ENCODE measurements at regions not wholly inside any gene's neighbourhood (a gene's known extent, or its start where the extent isn't known, plus 50 kb on each side); places are given as distances from the start of the nearest gene placed in this dataset.

DNA sequence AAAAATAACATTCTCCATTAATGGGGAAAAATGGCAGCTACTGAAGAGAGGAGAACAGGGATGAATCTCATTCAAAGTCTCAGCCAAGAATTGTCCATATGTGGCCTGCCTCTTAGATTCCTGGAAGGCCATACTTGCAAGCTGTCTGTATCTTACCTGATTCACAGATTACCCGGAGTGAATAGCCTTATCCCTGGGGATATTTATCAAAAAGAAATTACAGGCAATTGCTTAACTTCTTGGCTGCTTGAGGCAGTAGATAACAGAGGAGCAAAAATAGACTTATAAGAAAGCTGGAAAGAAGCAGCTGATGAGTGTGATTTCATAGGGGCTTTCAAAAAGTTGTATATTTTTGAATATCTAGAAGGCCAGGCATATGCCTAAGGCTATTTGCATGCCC, 68.8 kb upstream of the PPP1R2C start:
- no peaks in the 10 kb centered on the region for H3K4me1 Mint-ChIP-seq (ENCODE audit: unreplicated experiment)
- no peaks in the 10 kb centered on the region for H3K9me3 Mint-ChIP-seq (ENCODE audit: unreplicated experiment)
- no peak for DNase-seq (ENCODE audit: low spot score)
- no peak overlapping the region for H3K27ac Mint-ChIP-seq (ENCODE audit: unreplicated experiment)
- no peak overlapping the region for H3K4me3 Mint-ChIP-seq (ENCODE audit: unreplicated experiment)
- no peaks in the 10 kb centered on the region for H3K36me3 Mint-ChIP-seq (ENCODE audit: low read depth, unreplicated experiment)
- H3K27me3 Mint-ChIP-seq (ENCODE audit: unreplicated experiment) = no peaks in the 10 kb centered on the region
- TF ChIP-seq, protein P1, sequence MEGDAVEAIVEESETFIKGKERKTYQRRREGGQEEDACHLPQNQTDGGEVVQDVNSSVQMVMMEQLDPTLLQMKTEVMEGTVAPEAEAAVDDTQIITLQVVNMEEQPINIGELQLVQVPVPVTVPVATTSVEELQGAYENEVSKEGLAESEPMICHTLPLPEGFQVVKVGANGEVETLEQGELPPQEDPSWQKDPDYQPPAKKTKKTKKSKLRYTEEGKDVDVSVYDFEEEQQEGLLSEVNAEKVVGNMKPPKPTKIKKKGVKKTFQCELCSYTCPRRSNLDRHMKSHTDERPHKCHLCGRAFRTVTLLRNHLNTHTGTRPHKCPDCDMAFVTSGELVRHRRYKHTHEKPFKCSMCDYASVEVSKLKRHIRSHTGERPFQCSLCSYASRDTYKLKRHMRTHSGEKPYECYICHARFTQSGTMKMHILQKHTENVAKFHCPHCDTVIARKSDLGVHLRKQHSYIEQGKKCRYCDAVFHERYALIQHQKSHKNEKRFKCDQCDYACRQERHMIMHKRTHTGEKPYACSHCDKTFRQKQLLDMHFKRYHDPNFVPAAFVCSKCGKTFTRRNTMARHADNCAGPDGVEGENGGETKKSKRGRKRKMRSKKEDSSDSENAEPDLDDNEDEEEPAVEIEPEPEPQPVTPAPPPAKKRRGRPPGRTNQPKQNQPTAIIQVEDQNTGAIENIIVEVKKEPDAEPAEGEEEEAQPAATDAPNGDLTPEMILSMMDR (IDR thresholded peaks at IDR 0.05; ENCODE audit: unreplicated experiment) = no peak

DNA sequence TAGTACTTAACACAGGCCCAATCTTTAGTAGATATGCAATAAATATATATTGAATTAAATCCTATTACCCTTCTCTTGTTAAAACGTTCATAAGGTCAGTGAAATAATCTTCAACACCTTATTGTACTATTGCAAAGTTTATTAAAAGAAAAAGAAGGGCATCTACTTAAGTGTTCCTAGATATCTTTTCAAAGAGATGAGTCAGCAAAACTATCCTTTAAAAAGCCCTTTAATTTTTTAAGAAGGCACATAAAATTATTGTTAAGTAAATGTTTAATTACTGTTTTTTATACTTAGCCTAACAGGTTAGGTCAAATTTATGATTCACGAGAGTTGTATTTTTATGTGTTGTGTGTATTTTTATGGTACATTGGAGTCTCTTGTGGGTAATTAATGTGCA, 77.3 kb upstream of the PPP1R2C start:
- H3K36me3 Mint-ChIP-seq (ENCODE audit: low read depth, unreplicated experiment) = no peaks in the 10 kb centered on the region
- DNase-seq (ENCODE audit: low spot score) = no peak
- no peaks in the 10 kb centered on the region for H3K9me3 Mint-ChIP-seq (ENCODE audit: unreplicated experiment)
- no peaks in the 10 kb centered on the region for H3K4me1 Mint-ChIP-seq (ENCODE audit: unreplicated experiment)
- no peak overlapping the region for H3K27ac Mint-ChIP-seq (ENCODE audit: unreplicated experiment)
- H3K4me3 Mint-ChIP-seq (ENCODE audit: unreplicated experiment) = no peak overlapping the region
- no peaks in the 10 kb centered on the region for H3K27me3 Mint-ChIP-seq (ENCODE audit: unreplicated experiment)
- TF ChIP-seq, protein P1 (IDR thresholded peaks at IDR 0.05; ENCODE audit: unreplicated experiment) = no peak

DNA sequence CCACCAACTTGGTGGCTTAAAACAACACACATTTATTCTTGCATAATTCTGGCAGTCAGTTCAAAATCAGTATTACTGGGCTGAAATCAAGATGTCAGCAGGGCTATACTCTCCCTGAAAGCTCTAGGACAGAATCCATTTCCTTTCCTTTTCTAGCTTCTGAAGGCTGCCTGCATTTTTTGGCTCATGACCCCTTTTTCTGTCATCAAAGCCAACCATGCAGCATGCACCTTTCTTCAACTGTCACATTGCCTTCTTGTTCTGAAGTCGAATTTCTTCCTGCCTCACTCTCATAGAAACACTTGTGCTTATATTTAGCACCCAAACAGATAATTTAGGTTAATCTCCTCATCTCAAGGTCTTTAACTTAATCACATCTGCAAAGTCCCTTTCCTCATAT, 79.8 kb upstream of the PPP1R2C start:
- no peak for DNase-seq (ENCODE audit: low spot score)
- Mint-ChIP-seq H3K27ac (ENCODE audit: unreplicated experiment) (no peak overlapping the region), H3K27me3 (ENCODE audit: unreplicated experiment) (no peaks in the 10 kb centered on the region), H3K4me3 (ENCODE audit: unreplicated experiment) (no peak overlapping the region), H3K9me3 (ENCODE audit: unreplicated experiment) (no peaks in the 10 kb centered on the region), H3K4me1 (ENCODE audit: unreplicated experiment) (no peaks in the 10 kb centered on the region), H3K36me3 (ENCODE audit: low read depth, unreplicated experiment) (no peaks in the 10 kb centered on the region)
- TF ChIP-seq, protein P1 (IDR thresholded peaks at IDR 0.05; ENCODE audit: unreplicated experiment) = no peak

DNA sequence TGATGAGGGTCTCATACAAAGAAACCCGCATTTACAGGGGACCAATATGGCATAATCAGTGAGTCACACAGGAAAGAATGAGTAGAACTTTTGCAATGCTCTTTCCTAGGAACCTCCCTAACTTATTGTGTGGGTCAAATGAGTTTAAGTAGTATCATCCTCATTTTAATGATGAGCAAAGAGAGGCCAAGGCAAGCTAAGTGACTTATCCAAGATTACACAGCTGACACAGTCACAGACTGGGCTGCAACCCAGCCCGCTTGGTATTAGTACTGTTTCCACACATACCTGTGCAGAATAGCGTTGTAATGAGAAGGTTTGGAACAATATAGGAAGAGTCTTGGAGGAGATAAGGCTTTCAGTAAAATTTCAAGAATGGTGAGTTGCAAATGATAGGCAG, 91.0 kb upstream of the PPP1R2C start:
- Mint-ChIP-seq H3K27ac (ENCODE audit: unreplicated experiment) (no peak overlapping the region), H3K4me1 (ENCODE audit: unreplicated experiment) (no peaks in the 10 kb centered on the region), H3K4me3 (ENCODE audit: unreplicated experiment) (no peak overlapping the region), H3K36me3 (ENCODE audit: low read depth, unreplicated experiment) (no peaks in the 10 kb centered on the region), H3K9me3 (ENCODE audit: unreplicated experiment) (no peaks in the 10 kb centered on the region), H3K27me3 (ENCODE audit: unreplicated experiment) (peaks cover 2% of the 10 kb centered on the region)
- TF ChIP-seq, protein P1 (IDR thresholded peaks at IDR 0.05; ENCODE audit: unreplicated experiment) = no peak
- no peak for DNase-seq (ENCODE audit: low spot score)

DNA sequence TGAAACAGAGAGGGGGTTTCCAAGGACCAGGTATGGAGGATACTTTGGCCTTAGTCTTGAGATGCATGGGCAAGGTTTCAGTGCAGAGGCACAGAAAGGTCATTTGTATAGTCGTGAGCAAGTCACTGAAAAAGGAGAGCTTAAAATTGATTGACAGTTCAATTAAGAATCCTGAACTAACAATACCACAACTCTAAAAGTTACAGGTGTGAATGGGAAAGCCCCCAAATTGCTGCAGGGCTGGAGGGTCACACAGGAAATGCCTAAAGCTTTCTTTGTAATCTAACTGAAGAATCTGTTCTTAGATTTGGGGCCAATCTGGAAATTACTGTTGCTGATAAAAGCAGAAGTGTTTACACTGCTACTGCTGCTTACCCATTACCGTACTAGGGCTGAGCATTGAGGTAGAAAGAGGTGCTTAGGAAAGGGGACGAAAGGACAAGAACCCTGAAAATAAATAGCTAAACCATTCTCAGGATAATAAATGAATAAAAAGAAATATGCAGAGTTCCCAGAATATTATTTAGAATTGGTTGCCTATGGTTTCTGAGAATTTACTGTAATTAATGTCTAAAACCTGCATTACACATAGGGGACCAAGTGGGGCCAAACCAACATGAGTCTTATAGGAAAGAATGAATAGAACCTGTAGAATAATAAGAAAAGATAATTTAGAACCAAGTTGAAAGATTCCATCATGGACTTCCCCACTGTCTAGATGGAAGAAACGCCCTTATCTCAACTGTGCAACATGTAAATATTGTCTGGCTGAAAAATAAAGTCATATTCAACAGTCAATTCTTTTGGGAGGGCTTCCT, 91.9 kb upstream of the PPP1R2C start:
- TF ChIP-seq, protein P1 (IDR thresholded peaks at IDR 0.05; ENCODE audit: unreplicated experiment) = no peak
- H3K27me3 Mint-ChIP-seq (ENCODE audit: unreplicated experiment) = peaks cover 2% of the 10 kb centered on the region
- no peaks in the 10 kb centered on the region for H3K9me3 Mint-ChIP-seq (ENCODE audit: unreplicated experiment)
- no peak overlapping the region for H3K4me3 Mint-ChIP-seq (ENCODE audit: unreplicated experiment)
- H3K36me3 Mint-ChIP-seq (ENCODE audit: low read depth, unreplicated experiment) = no peaks in the 10 kb centered on the region
- no peak for DNase-seq (ENCODE audit: low spot score)
- no peak overlapping the region for H3K27ac Mint-ChIP-seq (ENCODE audit: unreplicated experiment)
- H3K4me1 Mint-ChIP-seq (ENCODE audit: unreplicated experiment) = no peaks in the 10 kb centered on the region

Measured in endothelial cell (in vitro differentiated cells).